PC-9 (cell line): ENCODE measurements at regions not wholly inside any gene's neighbourhood (a gene's known extent, or its start where the extent isn't known, plus 50 kb on each side); places are given as distances from the start of the nearest gene placed in this dataset.

Experiments used
- EZH2 ChIP-seq: fragments of 200-600 bp; sonication (generic); IDR thresholded peaks from 2 replicates; pipeline ENCODE4 v1.8.0; 2017; ENCODE audit warnings: antibody characterized with exemption, low read depth
- TF ChIP-seq, protein P1 (sequence below): fragments of 200-600 bp; sonication (generic); conservative IDR thresholded peaks from 2 replicates; pipeline ENCODE4 v1.6.1; 2017; ENCODE audit warnings: mixed run types, antibody characterized with exemption, mild to moderate bottlenecking, moderate library complexity

DNA sequence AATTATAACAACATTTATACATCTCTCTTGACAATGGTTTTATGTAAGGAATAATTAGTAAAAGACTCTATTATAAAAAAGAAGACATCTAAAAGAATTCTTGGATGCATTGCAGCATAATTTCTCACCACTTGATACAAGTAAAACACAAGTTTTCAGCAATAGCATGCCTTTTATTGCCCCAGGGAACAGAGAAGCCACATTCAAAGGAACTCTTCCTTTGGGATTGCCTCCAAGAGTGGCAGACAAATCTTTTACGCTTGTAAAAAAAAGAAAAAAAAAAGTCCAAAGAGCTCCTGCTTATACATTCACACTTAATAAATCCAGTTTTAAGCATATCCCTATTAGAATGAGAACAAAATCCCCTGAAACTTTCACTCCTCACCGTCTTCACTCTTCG is 2357.8 kb upstream of the PCDH20 start:
- no peak for TF ChIP-seq EZH2
- TF ChIP-seq, protein P1, sequence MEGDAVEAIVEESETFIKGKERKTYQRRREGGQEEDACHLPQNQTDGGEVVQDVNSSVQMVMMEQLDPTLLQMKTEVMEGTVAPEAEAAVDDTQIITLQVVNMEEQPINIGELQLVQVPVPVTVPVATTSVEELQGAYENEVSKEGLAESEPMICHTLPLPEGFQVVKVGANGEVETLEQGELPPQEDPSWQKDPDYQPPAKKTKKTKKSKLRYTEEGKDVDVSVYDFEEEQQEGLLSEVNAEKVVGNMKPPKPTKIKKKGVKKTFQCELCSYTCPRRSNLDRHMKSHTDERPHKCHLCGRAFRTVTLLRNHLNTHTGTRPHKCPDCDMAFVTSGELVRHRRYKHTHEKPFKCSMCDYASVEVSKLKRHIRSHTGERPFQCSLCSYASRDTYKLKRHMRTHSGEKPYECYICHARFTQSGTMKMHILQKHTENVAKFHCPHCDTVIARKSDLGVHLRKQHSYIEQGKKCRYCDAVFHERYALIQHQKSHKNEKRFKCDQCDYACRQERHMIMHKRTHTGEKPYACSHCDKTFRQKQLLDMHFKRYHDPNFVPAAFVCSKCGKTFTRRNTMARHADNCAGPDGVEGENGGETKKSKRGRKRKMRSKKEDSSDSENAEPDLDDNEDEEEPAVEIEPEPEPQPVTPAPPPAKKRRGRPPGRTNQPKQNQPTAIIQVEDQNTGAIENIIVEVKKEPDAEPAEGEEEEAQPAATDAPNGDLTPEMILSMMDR: no peak
